Stimulated activated CD8-positive, alpha-beta memory T cell treated with anti-CD3 and anti-CD28 coated beads, Interleukin-12 subunit alpha, Interleukin-12 subunit beta, amount 100 ng/mL, for 24 hours (primary cell): ENCODE measurements at regions not wholly inside any gene's neighbourhood (a gene's known extent, or its start where the extent isn't known, plus 50 kb on each side); places are given as distances from the start of the nearest gene placed in this dataset.

Experiments
- DNase-seq: peaks from one replicate; pipeline ENCODE4 v3.0.0-alpha.2; 2020; ENCODE audit errors: extremely low read depth

DNA sequence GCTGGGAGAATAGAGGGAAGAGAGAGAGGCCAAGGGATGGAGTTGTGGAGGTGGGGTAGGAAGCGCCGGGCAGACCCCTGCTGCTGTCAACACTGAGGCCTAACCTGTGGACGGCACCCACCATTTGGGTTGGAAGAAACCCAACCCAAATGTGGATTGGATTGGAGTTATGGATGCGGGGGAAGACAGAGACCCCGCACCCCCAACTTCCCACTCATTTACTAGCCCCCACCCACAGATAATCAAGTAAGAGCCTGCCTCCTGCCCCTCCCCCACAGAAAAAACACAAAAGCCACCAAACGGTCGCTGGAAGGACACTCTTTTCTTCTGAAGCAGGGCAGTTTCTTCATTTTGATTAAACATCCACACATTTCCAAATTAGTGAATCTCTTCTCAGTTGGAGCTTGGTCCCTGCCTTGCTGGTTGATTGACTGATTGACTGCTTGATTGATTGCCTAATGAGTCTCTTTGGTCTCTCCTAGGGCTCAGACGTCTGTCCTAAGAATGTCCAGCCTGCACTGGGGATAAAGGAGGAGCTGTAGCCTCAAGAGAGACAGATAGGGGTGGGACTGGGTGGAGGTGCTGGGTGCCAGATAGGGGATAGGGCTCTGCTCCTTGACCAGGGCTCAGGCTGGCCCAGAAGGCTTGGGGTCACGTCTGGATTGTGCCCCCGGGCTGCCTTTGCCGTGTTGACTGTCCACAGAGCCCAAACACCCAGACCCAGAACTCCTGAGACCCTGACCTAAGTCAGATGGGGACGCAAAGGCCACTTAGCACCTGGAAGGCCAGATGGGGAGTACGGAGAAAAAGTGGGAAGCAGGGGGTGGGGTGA lies 74.9 kb upstream of the FOXP4 start:
- no peak for DNase-seq

- DNase-seq, result no peak
Observed at GRCh38 chr6:41474213-41474933, 71.8 kb upstream of the FOXP4 start.

GRCh38 chr6:41475164-41475563 lies 71.0 kb upstream of the FOXP4 start:
- no peak for DNase-seq

- DNase-seq, result no peak
Observed at GRCh38 chr6:41475737-41476357, 70.3 kb upstream of the FOXP4 start.

DNA sequence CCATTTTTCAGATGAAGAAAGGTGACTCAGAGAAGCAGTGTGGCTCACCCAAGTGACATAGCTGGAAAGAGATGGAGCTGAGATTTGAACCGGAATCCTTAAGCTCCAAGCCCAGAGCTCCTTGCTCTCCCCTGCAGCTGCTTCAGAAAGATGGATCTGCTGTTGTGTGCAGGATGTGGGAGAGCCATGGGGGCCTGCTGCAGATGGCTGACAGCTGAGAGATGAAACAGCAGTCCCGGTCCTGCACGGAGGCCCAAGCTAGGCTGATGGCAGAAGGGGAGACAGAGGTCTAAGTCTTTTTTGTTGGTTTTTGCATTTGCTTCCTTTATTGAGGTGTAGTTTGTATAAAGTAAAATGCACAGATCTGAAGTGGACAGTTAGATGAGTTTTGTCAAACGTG lies 69.8 kb upstream of the FOXP4 start:
- DNase-seq, result no peak

- no peak for DNase-seq
Observed at GRCh38 chr6:41477572-41477971, 68.6 kb upstream of the FOXP4 start.

GRCh38 chr6:41483943-41484342 lies 62.2 kb upstream of the FOXP4 start:
- no peak for DNase-seq

DNA sequence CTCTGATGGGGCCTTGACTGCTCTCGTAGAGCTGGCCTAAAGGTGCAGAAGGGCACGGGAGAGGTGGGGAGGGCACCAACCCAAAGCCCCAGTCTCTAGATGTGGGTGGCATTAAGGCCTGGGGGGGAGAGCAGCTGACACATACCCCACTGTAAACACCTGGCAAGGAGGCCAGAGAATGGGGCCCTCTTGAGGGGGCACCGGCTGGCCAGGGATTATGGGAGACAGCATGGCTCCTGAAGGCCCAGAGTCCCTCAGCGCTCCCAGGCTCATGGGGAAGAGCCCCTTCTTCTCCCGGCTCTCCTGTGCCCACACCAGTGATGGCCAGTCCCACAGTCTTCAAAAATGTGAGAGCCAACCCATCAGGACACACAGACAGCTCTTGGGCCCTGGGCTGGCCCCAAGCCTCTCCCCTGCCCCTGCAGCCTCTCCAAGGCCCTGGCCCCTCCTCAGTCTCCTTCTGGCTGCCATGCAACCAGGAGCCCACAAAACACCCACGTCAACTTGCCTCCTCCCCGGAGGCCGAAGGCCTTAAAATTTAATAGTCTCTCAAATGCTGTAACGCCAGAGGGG lies 58.2 kb upstream of the FOXP4 start:
- DNase-seq, result no peak

DNA sequence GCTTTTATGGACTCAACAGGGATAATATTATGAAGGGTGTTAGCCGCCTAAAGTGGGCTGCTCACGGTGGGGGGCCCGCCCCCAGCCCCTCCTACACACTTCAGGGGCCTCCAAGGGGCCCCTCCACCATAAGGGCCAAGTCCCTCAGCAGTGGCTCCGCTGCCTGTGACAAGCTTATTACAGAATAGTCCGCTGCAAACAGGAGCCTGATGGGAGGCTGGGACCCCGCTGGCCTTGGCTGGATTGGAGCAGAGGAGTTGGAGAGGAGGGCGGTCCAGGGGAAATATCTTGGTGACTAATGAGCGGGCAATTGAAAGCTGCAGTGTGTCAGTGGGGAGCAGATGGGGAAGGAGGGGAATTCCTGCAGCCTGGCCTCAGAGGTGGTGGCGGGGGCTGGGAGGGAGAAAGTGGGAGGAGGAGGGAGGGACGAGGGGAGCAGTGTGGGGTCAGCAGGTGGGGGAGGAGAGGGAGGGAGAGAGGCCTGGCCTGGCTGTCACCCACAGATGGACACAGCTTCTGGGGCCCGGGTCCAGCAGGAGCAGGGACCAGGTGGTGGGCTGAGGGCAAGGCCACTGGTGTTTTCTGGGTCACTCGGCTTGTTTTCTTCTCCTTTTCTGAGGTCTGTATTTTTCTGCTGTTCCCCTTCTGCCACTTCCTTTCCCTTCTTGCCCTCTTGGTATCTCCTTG lies 57.6 kb upstream of the FOXP4 start:
- DNase-seq, result no peak

DNA sequence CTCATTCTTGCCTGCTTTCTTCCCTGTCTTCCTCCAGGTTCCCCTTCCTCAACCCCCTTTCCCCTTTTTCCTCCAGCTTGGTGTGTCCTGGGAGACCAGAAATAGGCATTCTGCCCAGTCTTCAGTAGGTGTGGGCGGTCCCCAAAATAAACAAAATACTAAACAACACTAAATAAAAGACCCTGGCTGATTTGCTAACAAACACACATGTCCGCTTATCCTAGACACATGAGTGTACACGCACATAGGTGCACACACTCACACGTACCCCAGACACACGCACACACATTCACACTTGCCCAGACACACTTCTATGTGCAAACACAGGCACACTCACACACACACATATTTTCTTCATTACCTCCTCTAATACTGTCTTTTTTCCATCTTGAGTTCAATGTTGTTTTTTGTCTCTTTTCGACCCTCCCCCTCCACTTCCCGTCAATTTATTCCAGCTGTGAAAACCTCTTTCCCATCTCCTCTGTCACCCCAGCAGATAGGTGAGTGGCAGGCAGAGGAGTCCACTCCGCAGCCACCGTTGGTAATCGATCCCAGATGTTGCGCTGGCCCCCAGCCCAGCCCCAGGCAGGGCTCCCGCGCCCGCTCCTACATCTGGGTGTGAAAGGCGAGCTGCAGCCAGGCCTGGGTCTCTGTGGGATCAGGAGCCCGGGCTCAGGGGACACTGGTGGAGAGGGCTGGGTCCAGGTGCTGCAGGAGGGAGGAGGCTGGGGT lies 56.9 kb upstream of the FOXP4 start:
- DNase-seq, result no peak

DNA sequence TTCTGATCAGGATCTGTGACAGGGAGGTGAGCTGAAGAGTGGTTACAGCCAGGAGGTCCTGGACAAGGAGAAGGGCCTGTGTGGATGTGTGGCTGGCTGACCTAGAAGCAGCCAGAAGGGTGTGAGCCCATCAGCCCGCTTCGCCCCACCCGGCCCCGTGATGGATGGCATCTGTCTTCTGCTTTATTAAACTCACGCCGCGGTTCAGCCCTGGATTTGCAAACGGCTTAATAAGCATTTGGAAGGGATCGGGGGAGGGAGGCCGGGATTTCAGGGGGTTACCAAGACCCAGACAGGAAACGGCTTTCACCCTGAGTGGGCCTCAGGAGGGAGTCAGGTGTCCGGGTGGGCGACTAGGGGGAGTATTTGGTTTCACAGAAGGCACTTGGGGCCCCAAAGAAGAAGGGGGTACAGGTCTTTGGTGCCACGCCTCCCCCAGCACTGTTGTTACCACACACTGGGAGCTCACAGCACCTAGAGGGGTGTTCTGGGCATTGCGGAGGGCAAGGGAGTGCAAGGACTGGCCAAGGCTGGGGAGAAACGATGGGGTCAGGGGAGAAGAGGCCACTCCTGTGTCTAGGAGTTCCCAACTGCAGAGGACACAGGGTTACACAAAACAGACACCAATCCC lies 53.8 kb upstream of the FOXP4 start:
- no peak for DNase-seq

GRCh38 chr6:41494212-41495110 lies 51.7 kb upstream of the FOXP4 start:
- no peak for DNase-seq
